ENCODE measurements at regions not wholly inside any gene's neighbourhood (a gene's known extent, or its start where the extent isn't known, plus 50 kb on each side); places are given as distances from the start of the nearest gene placed in this dataset.

DNA sequence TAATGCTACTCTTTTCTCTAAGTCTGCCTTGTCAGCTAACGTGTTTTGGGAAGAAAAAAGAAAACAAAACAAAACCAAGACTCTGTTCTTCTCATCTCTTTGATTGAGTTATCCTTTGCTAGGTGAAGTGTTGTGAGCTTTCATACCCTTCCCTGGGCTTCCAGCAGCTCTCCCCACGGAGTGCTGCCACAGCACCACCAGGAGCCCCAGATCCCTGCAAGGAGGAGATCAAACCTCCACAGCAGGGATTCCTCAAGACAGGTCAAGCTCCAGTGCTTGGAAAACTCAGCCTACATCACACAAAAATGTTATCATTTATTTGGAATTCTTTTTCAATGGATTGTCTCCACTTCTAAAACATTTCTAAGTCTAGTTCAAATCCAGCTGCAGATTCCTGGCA is 1981.9 kb upstream of the TENM3 start:
- Histone ChIP-seq H3K36me3 (no peaks in the 10 kb centered on the region), H3K9me3 (no peaks in the 10 kb centered on the region), H3K4me1 (no peaks in the 10 kb centered on the region), H3K27me3 (no peaks in the 10 kb centered on the region), H3K27ac (no peak overlapping the region), H3K4me3 (no peak overlapping the region)
- no peak for DNase-seq (ENCODE audit: low spot score in 2 of 2)
- TF ChIP-seq EP300 (IDR thresholded peaks at IDR 0.05) (no peak), POLR2A (IDR thresholded peaks at IDR 0.05) (no peak), CTCF (IDR thresholded peaks at IDR 0.05) (no peak), POLR2AphosphoS5 (IDR thresholded peaks at IDR 0.05) (no peak)
- WGBS: 40% methylated on average over 2 of the region's 2 CpGs

DNA sequence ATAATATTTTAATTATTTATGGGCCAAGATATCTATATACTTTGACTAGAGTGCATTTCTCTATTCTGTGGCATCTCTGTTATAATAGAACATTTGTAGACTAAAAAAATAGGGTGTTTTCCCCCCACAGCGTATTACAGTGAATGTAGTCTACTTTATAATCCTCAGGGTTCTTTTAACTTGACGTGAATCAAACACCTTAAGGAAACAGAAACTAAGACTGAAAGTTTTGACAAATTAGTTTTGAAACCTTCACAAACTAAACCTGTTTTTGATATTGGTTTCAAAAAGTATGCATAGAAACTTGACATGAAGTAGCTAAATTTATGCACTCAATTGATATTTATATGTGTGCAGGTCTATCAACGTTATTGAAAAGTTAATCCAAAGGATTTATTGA is 1963.1 kb upstream of the TENM3 start:
- 55% methylated on average over 3 of the region's 3 CpGs for WGBS
- TF ChIP-seq CTCF (IDR thresholded peaks at IDR 0.05) (no peak), POLR2A (IDR thresholded peaks at IDR 0.05) (no peak), EP300 (IDR thresholded peaks at IDR 0.05) (no peak), POLR2AphosphoS5 (IDR thresholded peaks at IDR 0.05) (no peak)
- no peak overlapping the region for H3K27ac ChIP-seq
- no peaks in the 10 kb centered on the region for H3K27me3 ChIP-seq
- H3K36me3 ChIP-seq: no peaks in the 10 kb centered on the region
- H3K4me1 ChIP-seq: no peaks in the 10 kb centered on the region
- no peak for DNase-seq (ENCODE audit: low spot score in 2 of 2)
- H3K4me3 ChIP-seq: no peak overlapping the region
- no peaks in the 10 kb centered on the region for H3K9me3 ChIP-seq

- DNase-seq (ENCODE audit: low spot score in 2 of 2): no peak
- H3K4me3 ChIP-seq: no peak overlapping the region
- H3K27me3 ChIP-seq: no peaks in the 10 kb centered on the region
- no peaks in the 10 kb centered on the region for H3K36me3 ChIP-seq
- no peak overlapping the region for H3K27ac ChIP-seq
- no peak for TF ChIP-seq CTCF (IDR thresholded peaks at IDR 0.05)
- no peak for TF ChIP-seq POLR2A (IDR thresholded peaks at IDR 0.05)
- no peak for TF ChIP-seq EP300 (IDR thresholded peaks at IDR 0.05)
- no peak for TF ChIP-seq POLR2AphosphoS5 (IDR thresholded peaks at IDR 0.05)
- WGBS: 78% methylated on average over 6 of the region's 6 CpGs
- no peaks in the 10 kb centered on the region for H3K4me1 ChIP-seq
- no peaks in the 10 kb centered on the region for H3K9me3 ChIP-seq
Observed at GRCh38 chr4:180280726-180281297, 1962.4 kb upstream of the TENM3 start.

- Histone ChIP-seq H3K27ac (no peak overlapping the region), H3K4me1 (no peaks in the 10 kb centered on the region), H3K4me3 (no peak overlapping the region), H3K36me3 (no peaks in the 10 kb centered on the region), H3K27me3 (no peaks in the 10 kb centered on the region), H3K9me3 (no peaks in the 10 kb centered on the region)
- whole genome bisulfite sequencing: 33% methylated on average over 3 of the region's 3 CpGs
- no peak for DNase-seq (ENCODE audit: low spot score in 2 of 2)
- TF ChIP-seq CTCF (IDR thresholded peaks at IDR 0.05): no peak
- no peak for TF ChIP-seq POLR2A (IDR thresholded peaks at IDR 0.05)
- no peak for TF ChIP-seq EP300 (IDR thresholded peaks at IDR 0.05)
- no peak for TF ChIP-seq POLR2AphosphoS5 (IDR thresholded peaks at IDR 0.05)
Observed at GRCh38 chr4:180281724-180282123, 1961.5 kb upstream of the TENM3 start.

GRCh38 chr4:180284267-180284666 is 1958.9 kb upstream of the TENM3 start:
- WGBS: 86% methylated on average over 3 of the region's 3 CpGs
- Histone ChIP-seq H3K4me3 (no peak overlapping the region), H3K27me3 (no peaks in the 10 kb centered on the region), H3K9me3 (no peaks in the 10 kb centered on the region), H3K4me1 (no peaks in the 10 kb centered on the region), H3K27ac (no peak overlapping the region), H3K36me3 (no peaks in the 10 kb centered on the region)
- TF ChIP-seq EP300 (IDR thresholded peaks at IDR 0.05) (no peak), POLR2A (IDR thresholded peaks at IDR 0.05) (no peak), CTCF (IDR thresholded peaks at IDR 0.05) (no peak)
- no peak for DNase-seq (ENCODE audit: low spot score in 2 of 2)
